Astrocyte of the cerebellum (primary cell): ENCODE measurements at regions not wholly inside any gene's neighbourhood (a gene's known extent, or its start where the extent isn't known, plus 50 kb on each side); places are given as distances from the start of the nearest gene placed in this dataset.

Experiments used
- DNase-seq: peaks from one replicate; pipeline ENCODE4 v3.0.0-alpha.2; 2011; ENCODE audit warnings: low read depth
- H3K4me3 ChIP-seq: 2 replicates; pipeline ENCODE4 v1.5.1; 2011; ENCODE audit warnings: mild to moderate bottlenecking, low read depth, low read length, moderate library complexity
- CTCF ChIP-seq: IDR thresholded peaks from 2 replicates; pipeline ENCODE4 v1.5.1; 2012; ENCODE audit warnings: low read length, low read depth, moderate library complexity, mild to moderate bottlenecking; ENCODE audit errors: missing control alignments
- in situ Hi-C: cut with HindIII; loops from 2 replicates; pipeline ENCODE4 v1.10.0; 2017; ENCODE audit warnings: low sequenced_read_pairs

- TF ChIP-seq CTCF: no peak
- no peak overlapping the region for H3K4me3 ChIP-seq
- in situ Hi-C loops: no loop called here
- DNase-seq: no peak
Observed at GRCh38 chr14:55754871-55755270, 174.9 kb downstream of the KTN1 start.

DNA sequence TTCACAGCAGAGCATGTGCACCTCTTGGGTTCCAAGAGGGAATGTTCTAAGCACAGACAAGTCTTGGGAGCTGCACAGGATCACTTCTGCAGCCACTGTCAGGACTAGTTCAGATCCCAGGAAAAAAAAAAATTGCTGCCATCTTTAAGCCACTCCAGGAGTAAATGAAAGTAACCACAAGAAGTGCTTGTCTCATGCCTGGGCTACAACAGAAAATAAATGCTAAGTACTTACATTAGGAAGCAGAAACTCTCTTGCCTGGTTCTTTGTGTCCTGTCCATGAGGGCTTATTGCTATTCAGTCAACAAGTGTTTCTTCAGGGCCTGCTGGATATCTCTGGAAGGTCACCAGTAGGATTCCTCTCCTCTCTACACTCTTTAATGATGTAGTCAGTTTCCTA is 176.1 kb downstream of the KTN1 start:
- no peak for DNase-seq
- in situ Hi-C loops: no loop called here
- no peak for TF ChIP-seq CTCF
- H3K4me3 ChIP-seq: no peak overlapping the region

DNA sequence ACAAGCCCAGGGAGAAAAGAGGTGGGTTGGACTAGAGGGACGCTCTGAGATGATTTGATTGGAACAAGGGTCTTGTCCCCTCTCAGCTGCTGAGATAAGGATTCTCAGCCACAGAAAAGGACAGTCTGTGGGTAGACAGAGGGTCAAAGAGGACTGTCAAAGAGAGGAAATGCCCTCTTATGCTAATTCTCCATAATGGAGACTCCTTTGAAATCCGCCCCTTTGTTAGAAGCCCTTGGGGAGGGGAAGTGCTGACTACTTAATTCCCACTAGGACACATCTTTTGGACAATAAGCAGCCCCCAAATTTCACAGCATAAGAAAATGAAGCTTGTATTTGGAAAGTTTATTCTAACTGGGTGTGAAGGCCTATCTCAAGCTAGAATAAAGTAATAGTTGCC is 176.6 kb downstream of the KTN1 start:
- TF ChIP-seq CTCF: no peak
- DNase-seq: no peak
- no peak overlapping the region for H3K4me3 ChIP-seq
- in situ Hi-C loops: no loop called here

DNA sequence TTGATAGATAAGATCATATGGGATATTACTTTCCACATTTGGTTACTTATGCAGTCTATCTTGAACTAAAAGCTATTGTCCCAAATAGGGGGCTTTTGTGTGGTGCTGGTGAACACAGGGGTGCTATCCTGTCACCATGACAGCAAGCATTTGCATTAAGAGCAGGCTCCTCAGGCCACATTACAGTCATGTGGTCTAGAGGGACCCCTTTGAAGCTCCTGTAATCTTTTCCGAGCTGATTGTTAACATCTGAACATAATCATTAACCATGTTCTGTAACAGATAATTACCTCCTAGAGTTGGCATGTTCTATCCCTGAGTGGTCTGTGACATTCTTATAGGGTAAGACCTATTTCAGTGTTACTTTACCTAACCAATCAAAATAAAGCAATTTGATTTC is 178.8 kb downstream of the KTN1 start:
- in situ Hi-C loops: no loop called here
- no peak for DNase-seq
- H3K4me3 ChIP-seq: no peak overlapping the region

DNA sequence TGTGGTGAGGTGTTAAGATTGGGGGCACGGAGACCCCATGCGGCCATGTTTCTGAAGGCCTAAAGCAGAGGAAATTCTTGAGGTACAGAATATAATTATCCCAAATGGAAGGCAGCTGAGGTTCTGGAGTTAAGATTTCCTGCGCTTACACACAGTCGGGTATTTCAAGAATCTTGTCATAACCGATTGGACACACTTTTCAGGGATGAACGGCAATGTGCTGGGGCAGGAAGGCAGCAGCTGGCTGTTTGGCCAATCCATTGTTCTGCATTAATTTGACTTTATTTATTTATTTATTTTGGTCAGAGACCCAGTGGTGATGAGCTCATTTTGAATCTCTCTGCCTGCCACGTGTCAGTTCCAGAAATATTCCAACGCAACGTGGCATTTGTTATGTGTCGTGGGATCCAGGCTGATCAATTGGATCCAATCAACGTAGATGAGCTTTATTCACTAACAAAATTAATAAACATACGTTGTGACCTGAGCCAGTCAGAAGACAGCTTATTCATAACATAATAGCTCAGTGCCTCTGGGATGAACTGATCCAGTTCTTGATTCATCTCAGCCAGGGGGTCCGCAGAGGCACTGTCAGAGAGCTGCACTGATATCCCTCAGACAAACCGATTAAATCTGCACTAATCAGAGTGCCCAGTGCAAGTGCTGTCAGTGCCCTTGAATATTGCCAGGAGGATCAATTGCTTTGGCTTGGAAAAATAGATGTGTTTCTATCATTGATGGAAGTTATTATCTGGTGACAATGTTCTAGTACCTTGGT is 181.0 kb downstream of the KTN1 start:
- no peak for TF ChIP-seq CTCF
- DNase-seq: peak; percentile 24
- H3K4me3 ChIP-seq: no peak overlapping the region
- in situ Hi-C loops: no loop called here

More for the DNA sequence above, 178.8 kb downstream of the KTN1 start:
- no peak for TF ChIP-seq CTCF

GRCh38 chr14:55761651-55762050 is 181.6 kb downstream of the KTN1 start:
- no peak overlapping the region for H3K4me3 ChIP-seq
- in situ Hi-C loops: no loop called here
- DNase-seq: no peak
- no peak for TF ChIP-seq CTCF
